ENCODE measurements at regions not wholly inside any gene's neighbourhood (a gene's known extent, or its start where the extent isn't known, plus 50 kb on each side); places are given as distances from the start of the nearest gene placed in this dataset.

DNA sequence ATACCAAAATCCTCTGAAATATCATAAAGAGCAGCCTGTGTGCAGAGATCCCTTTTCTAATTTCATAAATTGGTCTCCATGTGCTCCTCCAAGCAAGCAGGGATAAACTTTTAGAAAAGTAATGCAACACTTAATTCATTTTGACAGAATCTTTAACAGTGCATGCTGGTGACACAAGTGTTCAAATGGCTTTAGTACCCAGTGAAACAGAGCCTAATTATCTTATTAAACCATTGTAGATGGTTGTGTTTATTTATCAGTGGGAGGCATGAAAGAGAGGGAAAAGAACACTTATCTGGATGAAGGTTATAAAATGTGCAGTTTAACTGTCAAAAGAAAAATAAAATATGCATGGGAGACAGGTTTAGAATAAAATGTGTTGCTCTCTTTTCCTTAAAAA lies 945.0 kb upstream of the PCDH20 start:
- TF ChIP-seq, protein P1, sequence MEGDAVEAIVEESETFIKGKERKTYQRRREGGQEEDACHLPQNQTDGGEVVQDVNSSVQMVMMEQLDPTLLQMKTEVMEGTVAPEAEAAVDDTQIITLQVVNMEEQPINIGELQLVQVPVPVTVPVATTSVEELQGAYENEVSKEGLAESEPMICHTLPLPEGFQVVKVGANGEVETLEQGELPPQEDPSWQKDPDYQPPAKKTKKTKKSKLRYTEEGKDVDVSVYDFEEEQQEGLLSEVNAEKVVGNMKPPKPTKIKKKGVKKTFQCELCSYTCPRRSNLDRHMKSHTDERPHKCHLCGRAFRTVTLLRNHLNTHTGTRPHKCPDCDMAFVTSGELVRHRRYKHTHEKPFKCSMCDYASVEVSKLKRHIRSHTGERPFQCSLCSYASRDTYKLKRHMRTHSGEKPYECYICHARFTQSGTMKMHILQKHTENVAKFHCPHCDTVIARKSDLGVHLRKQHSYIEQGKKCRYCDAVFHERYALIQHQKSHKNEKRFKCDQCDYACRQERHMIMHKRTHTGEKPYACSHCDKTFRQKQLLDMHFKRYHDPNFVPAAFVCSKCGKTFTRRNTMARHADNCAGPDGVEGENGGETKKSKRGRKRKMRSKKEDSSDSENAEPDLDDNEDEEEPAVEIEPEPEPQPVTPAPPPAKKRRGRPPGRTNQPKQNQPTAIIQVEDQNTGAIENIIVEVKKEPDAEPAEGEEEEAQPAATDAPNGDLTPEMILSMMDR (IDR thresholded peaks at IDR 0.05; ENCODE audit: insufficient read depth, low read depth, low read length, missing control alignments) = no peak
- no peak for DNase-seq (ENCODE audit: low read depth)
- no peak overlapping the region for H3K4me3 ChIP-seq (ENCODE audit: low read depth, low read length)

DNA sequence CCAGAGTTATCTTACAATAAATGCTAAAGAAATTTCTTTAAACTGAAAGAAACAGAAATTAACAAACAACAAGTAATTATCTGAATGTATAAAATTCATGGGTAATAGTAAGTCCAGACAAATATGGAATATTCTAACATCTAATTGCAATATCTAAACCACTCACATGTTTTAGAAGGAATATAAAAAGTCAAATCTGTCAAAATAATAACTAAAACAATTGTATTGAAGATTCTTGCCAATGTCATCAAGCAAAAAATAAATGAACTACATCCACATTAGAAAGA lies 942.9 kb upstream of the PCDH20 start:
- no peak overlapping the region for H3K4me3 ChIP-seq (ENCODE audit: low read depth, low read length)
- TF ChIP-seq, protein P1 (IDR thresholded peaks at IDR 0.05; ENCODE audit: insufficient read depth, low read depth, low read length, missing control alignments) = no peak
- DNase-seq (ENCODE audit: low read depth) = no peak

DNA sequence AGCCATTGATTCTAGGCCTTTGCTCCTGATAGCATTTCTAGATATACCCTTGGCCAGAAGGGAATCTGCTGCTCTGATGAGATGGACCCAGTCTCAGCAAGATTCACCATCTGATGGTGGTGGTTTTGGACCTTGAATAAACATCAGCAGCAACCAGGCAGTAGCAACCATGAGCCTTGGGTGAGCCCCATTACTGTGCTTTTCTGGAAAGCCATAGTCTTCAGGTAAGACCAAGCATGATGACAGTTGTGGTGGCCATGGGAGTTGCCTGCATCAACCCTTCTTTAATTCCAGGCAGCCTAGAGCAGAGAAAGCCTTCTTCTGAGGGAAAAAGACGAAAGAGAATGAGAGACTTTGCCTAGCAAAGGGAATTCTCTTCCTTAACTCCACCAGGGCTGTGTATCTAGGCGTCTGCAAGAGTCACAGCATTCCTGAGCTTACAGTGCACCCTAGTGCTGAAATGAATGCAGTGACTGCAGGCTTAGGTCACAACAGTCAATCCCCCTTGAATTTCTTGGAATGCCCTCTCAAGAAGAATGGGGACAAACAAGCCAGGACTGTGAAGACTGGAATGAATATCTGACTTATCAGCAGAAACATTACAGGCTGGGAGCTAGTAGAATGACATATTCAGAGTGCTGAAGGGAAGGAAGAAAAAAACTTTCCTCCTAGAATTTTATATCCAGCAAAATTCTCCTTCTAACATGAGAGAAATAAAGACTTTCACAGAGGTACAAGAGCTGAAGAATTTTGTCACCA lies 942.4 kb upstream of the PCDH20 start:
- peak; percentile 67 for DNase-seq (ENCODE audit: low read depth)
- TF ChIP-seq, protein P1 (IDR thresholded peaks at IDR 0.05; ENCODE audit: insufficient read depth, low read depth, low read length, missing control alignments) = peak; percentile 61
- H3K4me3 ChIP-seq (ENCODE audit: low read depth, low read length) = no peak overlapping the region

DNA sequence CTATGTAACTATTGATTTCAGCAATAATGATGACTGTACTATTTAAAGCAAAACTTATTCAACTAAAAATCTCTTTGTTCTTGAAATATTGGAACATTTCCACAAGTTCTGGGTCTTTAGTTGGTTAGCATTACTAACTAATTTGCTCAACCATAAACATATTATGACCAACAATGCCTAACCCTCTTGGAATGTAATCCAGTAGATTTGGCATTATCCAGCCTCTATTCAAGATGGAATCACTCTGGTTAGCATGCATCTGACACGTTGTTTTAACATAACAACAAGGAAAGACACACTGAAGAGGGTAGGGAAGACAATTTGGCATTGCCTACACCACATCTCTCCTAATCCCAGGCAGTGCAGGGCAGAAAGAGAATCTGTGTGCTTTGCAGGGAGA lies 941.3 kb upstream of the PCDH20 start:
- DNase-seq (ENCODE audit: low read depth) = no peak
- TF ChIP-seq, protein P1 (IDR thresholded peaks at IDR 0.05; ENCODE audit: insufficient read depth, low read depth, low read length, missing control alignments) = no peak
- no peak overlapping the region for H3K4me3 ChIP-seq (ENCODE audit: low read depth, low read length)

DNA sequence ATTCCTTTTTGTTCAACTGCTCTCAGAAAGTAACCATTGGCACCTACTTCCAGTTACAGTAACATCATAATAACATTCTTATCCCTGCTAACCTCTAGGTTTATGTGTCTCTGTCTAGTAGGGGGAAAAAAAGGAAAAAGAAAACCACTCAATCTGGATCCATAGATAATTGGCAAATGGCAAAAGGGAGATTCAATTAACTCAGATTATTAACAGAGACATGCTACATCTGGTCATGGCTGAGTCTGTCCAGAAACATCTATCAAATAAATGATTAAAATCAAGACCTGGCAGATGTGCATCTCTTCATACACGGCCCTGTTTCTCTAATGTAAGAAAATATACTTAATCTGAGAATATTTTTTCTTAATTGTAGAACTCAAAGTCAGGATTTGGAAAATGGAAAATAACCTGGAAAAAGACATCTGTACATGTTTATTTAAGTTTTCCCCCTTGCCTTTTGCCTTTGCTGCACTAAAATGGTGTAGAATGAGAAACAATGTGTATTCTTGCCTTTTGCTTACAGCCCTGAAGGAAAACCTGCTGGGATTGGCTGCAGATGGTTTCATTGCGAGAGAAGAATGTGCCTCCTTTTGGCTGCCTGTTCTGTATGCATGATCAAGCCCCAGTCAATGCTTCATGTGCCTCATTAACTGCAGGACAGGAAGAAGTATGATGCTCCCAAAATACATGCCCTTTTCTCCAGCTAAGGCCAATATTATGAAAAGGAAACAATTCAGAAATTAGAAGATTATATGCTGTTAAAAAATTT lies 921.6 kb upstream of the PCDH20 start:
- DNase-seq (ENCODE audit: low read depth) = no peak
- H3K4me3 ChIP-seq (ENCODE audit: low read depth, low read length) = no peak overlapping the region
- TF ChIP-seq, protein P1 (IDR thresholded peaks at IDR 0.05; ENCODE audit: insufficient read depth, low read depth, low read length, missing control alignments) = no peak

DNA sequence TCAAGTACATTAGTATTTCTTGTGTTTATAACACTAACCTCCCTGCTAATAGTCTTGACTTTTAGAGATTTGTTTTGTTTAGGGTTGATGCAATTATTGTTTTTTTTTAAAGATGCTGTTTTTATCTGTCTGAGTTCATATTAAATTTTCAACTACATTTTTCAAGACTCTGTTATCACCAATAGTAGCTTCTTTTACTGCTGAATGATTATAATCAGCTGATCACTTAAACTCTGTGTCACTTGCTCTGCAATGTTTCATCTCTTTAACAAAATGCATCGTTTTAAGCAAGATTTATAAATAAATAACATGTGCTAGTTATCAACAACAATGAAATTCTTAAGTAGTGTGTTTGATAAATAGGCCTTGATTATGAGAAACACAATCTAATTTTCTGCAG lies 920.9 kb upstream of the PCDH20 start:
- H3K4me3 ChIP-seq (ENCODE audit: low read depth, low read length) = no peak overlapping the region
- DNase-seq (ENCODE audit: low read depth) = no peak
- TF ChIP-seq, protein P1 (IDR thresholded peaks at IDR 0.05; ENCODE audit: insufficient read depth, low read depth, low read length, missing control alignments) = no peak
